ENCODE measurements at regions not wholly inside any gene's neighbourhood (a gene's known extent, or its start where the extent isn't known, plus 50 kb on each side); places are given as distances from the start of the nearest gene placed in this dataset.

DNA sequence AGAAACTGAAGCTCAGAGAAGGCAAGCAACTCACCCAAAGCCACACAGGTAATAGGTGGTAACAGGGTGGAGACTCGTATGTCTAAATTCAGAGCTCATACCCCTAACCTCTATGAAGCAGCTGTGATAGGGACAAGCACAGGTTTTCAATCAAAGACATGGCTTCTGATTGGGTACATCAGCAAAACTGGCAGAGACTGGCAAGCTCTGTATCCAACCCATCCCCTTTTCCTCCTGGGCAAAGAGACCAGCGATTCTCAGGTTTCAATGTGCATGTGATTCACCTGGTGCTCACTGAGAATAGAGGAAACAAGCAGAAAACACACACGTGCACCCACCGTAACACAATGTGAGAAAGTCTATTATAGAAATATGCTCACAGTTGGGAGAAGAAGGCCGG lies 153.0 kb downstream of the SMIM20 start:
- TF ChIP-seq ISL1 (CRISPR knock-in tag; IDR thresholded peaks at IDR 0.05) (no peak), ARNTL (CRISPR knock-in tag; IDR thresholded peaks at IDR 0.05; ENCODE audit: borderline replicate concordance, low read depth) (no peak), ZFP30 (CRISPR knock-in tag; IDR thresholded peaks at IDR 0.05) (no peak), ESRRG (CRISPR knock-in tag; IDR thresholded peaks at IDR 0.05) (no peak), SNAI2 (CRISPR knock-in tag; IDR thresholded peaks at IDR 0.05) (no peak), RARB (CRISPR knock-in tag; IDR thresholded peaks at IDR 0.05) (no peak), ZC3H10 (CRISPR knock-in tag; IDR thresholded peaks at IDR 0.05) (no peak)
- TF ChIP-seq, protein P1, sequence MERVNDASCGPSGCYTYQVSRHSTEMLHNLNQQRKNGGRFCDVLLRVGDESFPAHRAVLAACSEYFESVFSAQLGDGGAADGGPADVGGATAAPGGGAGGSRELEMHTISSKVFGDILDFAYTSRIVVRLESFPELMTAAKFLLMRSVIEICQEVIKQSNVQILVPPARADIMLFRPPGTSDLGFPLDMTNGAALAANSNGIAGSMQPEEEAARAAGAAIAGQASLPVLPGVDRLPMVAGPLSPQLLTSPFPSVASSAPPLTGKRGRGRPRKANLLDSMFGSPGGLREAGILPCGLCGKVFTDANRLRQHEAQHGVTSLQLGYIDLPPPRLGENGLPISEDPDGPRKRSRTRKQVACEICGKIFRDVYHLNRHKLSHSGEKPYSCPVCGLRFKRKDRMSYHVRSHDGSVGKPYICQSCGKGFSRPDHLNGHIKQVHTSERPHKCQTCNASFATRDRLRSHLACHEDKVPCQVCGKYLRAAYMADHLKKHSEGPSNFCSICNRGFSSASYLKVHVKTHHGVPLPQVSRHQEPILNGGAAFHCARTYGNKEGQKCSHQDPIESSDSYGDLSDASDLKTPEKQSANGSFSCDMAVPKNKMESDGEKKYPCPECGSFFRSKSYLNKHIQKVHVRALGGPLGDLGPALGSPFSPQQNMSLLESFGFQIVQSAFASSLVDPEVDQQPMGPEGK (CRISPR knock-in tag; IDR thresholded peaks at IDR 0.05; ENCODE audit: borderline replicate concordance) = no peak
